ENCODE measurements at regions not wholly inside any gene's neighbourhood (a gene's known extent, or its start where the extent isn't known, plus 50 kb on each side); places are given as distances from the start of the nearest gene placed in this dataset.

- no peaks in the 10 kb centered on the region for H3K9me2 ChIP-seq (replicated peaks; ENCODE audit: insufficient read depth, low read length)
- no peaks in the 10 kb centered on the region for H3K9me3 ChIP-seq (replicated peaks; ENCODE audit: insufficient read depth, low read length)
- H3K27ac ChIP-seq (ENCODE audit: low read length) = no peak overlapping the region
- H4K20me1 ChIP-seq (ENCODE audit: insufficient read depth, low read length) = no peaks in the 10 kb centered on the region
- H3K4me3 ChIP-seq (ENCODE audit: low read length) = no peak overlapping the region
- H3F3A ChIP-seq (ENCODE audit: insufficient read depth, low read length) = no peaks in the 10 kb centered on the region
- H3K27me3 ChIP-seq (replicated peaks; ENCODE audit: insufficient read depth, low read length) = no peaks in the 10 kb centered on the region
- no peaks in the 10 kb centered on the region for H3K79me2 ChIP-seq (ENCODE audit: low read length)
- TF ChIP-seq CTCF (IDR thresholded peaks at IDR 0.05; ENCODE audit: low read length) (no peak), EZH2 (optimal IDR thresholded peaks at IDR 0.05; ENCODE audit: low read depth, low read length) (no peak), EZH2phosphoT487 (IDR thresholded peaks at IDR 0.05; ENCODE audit: low read length) (no peak)
- H3K4me1 ChIP-seq (ENCODE audit: low read length) = no peaks in the 10 kb centered on the region
- H3K4me2 ChIP-seq (ENCODE audit: low read depth, low read length) = no peak overlapping the region
- H3K36me3 ChIP-seq (replicated peaks; ENCODE audit: insufficient read depth, low read length) = no peaks in the 10 kb centered on the region
- no peak overlapping the region for H3K9ac ChIP-seq (ENCODE audit: low read length)
- H2AFZ ChIP-seq (ENCODE audit: low read length) = no peak overlapping the region
- no peak for DNase-seq
These were observed 1537.1 kb downstream of the PLA2G4A start for GRCh38 chr1:188365874-188366273.

GRCh38 chr1:188367661-188368060 is 1538.9 kb downstream of the PLA2G4A start:
- H3K4me1 ChIP-seq (ENCODE audit: low read length) = no peaks in the 10 kb centered on the region
- H3F3A ChIP-seq (ENCODE audit: insufficient read depth, low read length) = no peaks in the 10 kb centered on the region
- no peaks in the 10 kb centered on the region for H3K27me3 ChIP-seq (replicated peaks; ENCODE audit: insufficient read depth, low read length)
- no peaks in the 10 kb centered on the region for H3K36me3 ChIP-seq (replicated peaks; ENCODE audit: insufficient read depth, low read length)
- H3K79me2 ChIP-seq (ENCODE audit: low read length) = no peaks in the 10 kb centered on the region
- no peak overlapping the region for H3K9ac ChIP-seq (ENCODE audit: low read length)
- no peaks in the 10 kb centered on the region for H3K9me2 ChIP-seq (replicated peaks; ENCODE audit: insufficient read depth, low read length)
- no peak for DNase-seq
- TF ChIP-seq EZH2 (optimal IDR thresholded peaks at IDR 0.05; ENCODE audit: low read depth, low read length) = no peak
- TF ChIP-seq EZH2phosphoT487 (IDR thresholded peaks at IDR 0.05; ENCODE audit: low read length) = no peak
- TF ChIP-seq CTCF (IDR thresholded peaks at IDR 0.05; ENCODE audit: low read length) = no peak
- no peak overlapping the region for H3K4me3 ChIP-seq (ENCODE audit: low read length)
- H3K9me3 ChIP-seq (replicated peaks; ENCODE audit: insufficient read depth, low read length) = no peaks in the 10 kb centered on the region
- H2AFZ ChIP-seq (ENCODE audit: low read length) = no peak overlapping the region
- H3K4me2 ChIP-seq (ENCODE audit: low read depth, low read length) = no peak overlapping the region
- no peaks in the 10 kb centered on the region for H4K20me1 ChIP-seq (ENCODE audit: insufficient read depth, low read length)
- no peak overlapping the region for H3K27ac ChIP-seq (ENCODE audit: low read length)

- no peaks in the 10 kb centered on the region for H3K36me3 ChIP-seq (replicated peaks; ENCODE audit: insufficient read depth, low read length)
- no peak for DNase-seq
- H4K20me1 ChIP-seq (ENCODE audit: insufficient read depth, low read length) = no peaks in the 10 kb centered on the region
- no peak overlapping the region for H3K4me3 ChIP-seq (ENCODE audit: low read length)
- TF ChIP-seq EZH2 (optimal IDR thresholded peaks at IDR 0.05; ENCODE audit: low read depth, low read length) (no peak), CTCF (IDR thresholded peaks at IDR 0.05; ENCODE audit: low read length) (no peak), EZH2phosphoT487 (IDR thresholded peaks at IDR 0.05; ENCODE audit: low read length) (no peak)
- H2AFZ ChIP-seq (ENCODE audit: low read length) = no peak overlapping the region
- no peaks in the 10 kb centered on the region for H3K79me2 ChIP-seq (ENCODE audit: low read length)
- H3K9me3 ChIP-seq (replicated peaks; ENCODE audit: insufficient read depth, low read length) = no peaks in the 10 kb centered on the region
- no peak overlapping the region for H3K4me2 ChIP-seq (ENCODE audit: low read depth, low read length)
- no peak overlapping the region for H3K27ac ChIP-seq (ENCODE audit: low read length)
- H3K9me2 ChIP-seq (replicated peaks; ENCODE audit: insufficient read depth, low read length) = no peaks in the 10 kb centered on the region
- H3K4me1 ChIP-seq (ENCODE audit: low read length) = no peaks in the 10 kb centered on the region
- no peak overlapping the region for H3K9ac ChIP-seq (ENCODE audit: low read length)
- no peaks in the 10 kb centered on the region for H3F3A ChIP-seq (ENCODE audit: insufficient read depth, low read length)
- H3K27me3 ChIP-seq (replicated peaks; ENCODE audit: insufficient read depth, low read length) = no peaks in the 10 kb centered on the region
These were observed 1542.6 kb downstream of the PLA2G4A start for GRCh38 chr1:188371295-188371806.

Data from MM.1S (cell line).